ENCODE measurements at regions not wholly inside any gene's neighbourhood (a gene's known extent, or its start where the extent isn't known, plus 50 kb on each side); places are given as distances from the start of the nearest gene placed in this dataset.

DNA sequence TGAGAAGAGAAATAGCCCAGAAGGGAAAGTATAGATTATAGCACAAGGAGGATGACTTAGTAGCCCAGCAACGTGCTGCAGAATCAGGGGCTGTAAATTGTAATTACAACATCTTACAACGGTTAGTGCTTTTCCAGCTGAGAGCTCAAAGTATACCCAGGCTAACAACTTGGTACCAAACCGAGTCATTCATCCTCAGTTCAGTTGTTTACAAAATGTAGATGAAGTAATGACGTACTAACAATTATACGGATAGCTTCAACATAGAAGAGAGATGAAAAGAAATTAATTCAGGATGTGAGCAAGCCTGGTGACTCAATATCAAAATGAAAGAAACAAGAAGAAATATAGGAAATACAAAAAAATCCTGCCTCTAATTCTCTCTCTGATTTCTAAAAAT, 99.2 kb downstream of the DYNAP start:
- Histone ChIP-seq H3K4me2 (ENCODE audit: insufficient read depth in 1 of 2, low read depth in 2 of 2, low read length in 2 of 2) (no peak overlapping the region), H3K9ac (replicated peaks in 1 of 4; ENCODE audit: extremely low read depth in 1 of 4, low read depth in 3 of 4, low read length in 3 of 4) (no peak overlapping the region), H2BK20ac (ENCODE audit: low read length) (no peak overlapping the region), H3K4me3 (ENCODE audit: extremely low read depth in 1 of 4, insufficient read depth in 2 of 4, low read depth in 3 of 4, low read length in 4 of 4) (no peak overlapping the region), H3K18ac (ENCODE audit: extremely low read depth, low read length) (no peak overlapping the region), H3K23ac (ENCODE audit: insufficient read length) (no peak overlapping the region), H4K20me1 (replicated peaks in 1 of 2; ENCODE audit: control insufficient read depth in 1 of 2, insufficient read depth in 2 of 2, low read length in 2 of 2) (no peaks in the 10 kb centered on the region), H2AFZ (ENCODE audit: low read length) (no peak overlapping the region), H2AK5ac (ENCODE audit: low read depth, low read length) (no peak overlapping the region), H3K4me1 (replicated peaks in 1 of 4; ENCODE audit: control insufficient read depth in 3 of 4, insufficient read depth in 4 of 4, low read length in 3 of 4) (no peaks in the 10 kb centered on the region), H3K23me2 (ENCODE audit: low read depth, low read length) (no peaks in the 10 kb centered on the region), H2BK15ac (ENCODE audit: low read length) (no peak overlapping the region), H3K9me3 (ENCODE audit: insufficient read depth in 2 of 2, low read depth in 1 of 2, low read length in 1 of 2) (no peaks in the 10 kb centered on the region; a peak in 1 of 4 replicates), H3K56ac (replicated peaks; ENCODE audit: insufficient read length, low read depth, low read length) (no peak overlapping the region), H3K14ac (ENCODE audit: insufficient read length) (no peak overlapping the region), H3K27me3 (replicated peaks in 1 of 4; ENCODE audit: control insufficient read depth in 3 of 4, extremely low read depth in 1 of 4, insufficient read depth in 3 of 4, low read length in 3 of 4) (no peaks in the 10 kb centered on the region), H4K91ac (replicated peaks; ENCODE audit: insufficient read length, low read length) (no peak overlapping the region), H3K79me2 (ENCODE audit: control insufficient read depth in 1 of 2, insufficient read depth in 2 of 2, low read length in 2 of 2) (no peaks in the 10 kb centered on the region), H3K27ac (ENCODE audit: low read depth, low read length) (no peak overlapping the region), H4K5ac (ENCODE audit: insufficient read length, low read depth, low read length) (no peak overlapping the region), H3K36me3 (ENCODE audit: control insufficient read depth in 2 of 4, insufficient read depth in 4 of 4, low read length in 3 of 4) (no peaks in the 10 kb centered on the region), H4K8ac (ENCODE audit: extremely low read depth, insufficient read depth, low read length) (no peak overlapping the region), H3K79me1 (ENCODE audit: low read depth, low read length) (no peaks in the 10 kb centered on the region), H2BK5ac (ENCODE audit: low read depth, low read length) (no peak overlapping the region), H3K4ac (replicated peaks; ENCODE audit: insufficient read length, low read depth, low read length) (no peak overlapping the region), H2BK120ac (replicated peaks; ENCODE audit: low read depth, low read length) (no peak overlapping the region), H2BK12ac (ENCODE audit: low read depth, low read length) (no peak overlapping the region)
- ChIA-PET CTCF (ENCODE audit: partially characterized antibody) (interaction anchor here (0.6 to 1.3 kb wide), 5 partner anchors 10 to 273 kb away, joined by 3 to 6 read pairs (median 3); no protein-coding TSS in a partner anchor), POLR2A (ENCODE audit: partially characterized antibody) (no interaction called here)
- no peak for FAIRE-seq
- no peak for DNase-seq (ENCODE audit: low read depth in 1 of 2, low spot score in 2 of 2)
- TF ChIP-seq, protein P1, sequence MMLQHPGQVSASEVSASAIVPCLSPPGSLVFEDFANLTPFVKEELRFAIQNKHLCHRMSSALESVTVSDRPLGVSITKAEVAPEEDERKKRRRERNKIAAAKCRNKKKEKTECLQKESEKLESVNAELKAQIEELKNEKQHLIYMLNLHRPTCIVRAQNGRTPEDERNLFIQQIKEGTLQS (IDR thresholded peaks at IDR 0.05; ENCODE audit: insufficient read depth, low read depth, low read length) = no peak
- TF ChIP-seq KDM4A (IDR thresholded peaks at IDR 0.05; ENCODE audit: low read depth, low read length, severe bottlenecking) (no peak), CREB1 (IDR thresholded peaks at IDR 0.05) (no peak), BRCA1 (IDR thresholded peaks at IDR 0.05; ENCODE audit: low read depth, low read length) (no peak), SIRT6 (IDR thresholded peaks at IDR 0.05; ENCODE audit: low read length) (no peak), HDAC6 (IDR thresholded peaks at IDR 0.05; ENCODE audit: low read depth, low read length) (no peak), ASH2L (IDR thresholded peaks at IDR 0.05; ENCODE audit: low read length) (no peak), POLR2A (IDR thresholded peaks at IDR 0.05; ENCODE audit: control extremely low read depth in 1 of 2, low read depth in 2 of 2, low read length in 2 of 2) (no peak), TAF1 (IDR thresholded peaks at IDR 0.05; ENCODE audit: low read depth, low read length) (no peak)
- 84% methylated on average over 5 of the region's 5 CpGs; no CpG with 5 or more reads in 1 of the 2 experiments for WGBS, 2 experiments (ENCODE audit: extremely low coverage in 1 of 2, insufficient coverage in 1 of 2, insufficient read length in 1 of 2, insufficient replicate concordance in 2 of 2, low coverage in 1 of 2, low lambda C conversion rate in 2 of 2, missing lambda C conversion rate in 1 of 2)

All from H1 (cell line).